Spinal cord (tissue), 9 donors: ENCODE measurements at regions not wholly inside any gene's neighbourhood (a gene's known extent, or its start where the extent isn't known, plus 50 kb on each side); places are given as distances from the start of the nearest gene placed in this dataset.
A peak's percentile ranks its signal among the peaks of the same experiment; 100 is the strongest.

Source experiments
- DNase-seq, 6 donors: peaks; one replicate each; pipeline versions ENCODE4 v3.0.0 to v3.0.0-alpha.2; 2013 to 2015; ENCODE audit warnings: low spot score in 6 of 6, low read depth in 4 of 6
- H3K27ac ChIP-seq: one replicate; pipeline ENCODE4 v1.5.1; 2013; ENCODE audit warnings: low read depth, low read length, control low read depth
- H3K27me3 ChIP-seq: one replicate; pipeline ENCODE4 v1.6.1; 2013; ENCODE audit warnings: low read length; ENCODE audit not compliant: control insufficient read depth, insufficient read depth
- H3K36me3 ChIP-seq: one replicate; pipeline ENCODE4 v1.6.1; 2013; ENCODE audit warnings: low read length; ENCODE audit not compliant: control insufficient read depth, insufficient read depth
- H3K4me1 ChIP-seq: one replicate; pipeline ENCODE4 v1.6.1; 2013; ENCODE audit warnings: low read length; ENCODE audit not compliant: control insufficient read depth, insufficient read depth
- H3K4me3 ChIP-seq: one replicate; pipeline ENCODE4 v1.5.1; 2013; ENCODE audit warnings: low read depth, low read length, control low read depth
- H3K9me3 ChIP-seq: one replicate; pipeline ENCODE4 v1.6.1; 2013; ENCODE audit warnings: low read length; ENCODE audit not compliant: control insufficient read depth, insufficient read depth
- WGBS: methylation state at CpG from one replicate; pipeline ENCODE4 v1.1.5; 2013; ENCODE audit warnings: missing lambda C conversion rate; ENCODE audit not compliant: insufficient coverage; 5-methylcytosine and 5-hydroxymethylcytosine counted together
- donor health status: healthy.

- no peaks in the 10 kb centered on the region for H3K4me1 ChIP-seq
- H3K36me3 ChIP-seq = no peaks in the 10 kb centered on the region
- no peak overlapping the region for H3K27ac ChIP-seq
- H3K9me3 ChIP-seq = no peaks in the 10 kb centered on the region
- 80% methylated on average over 1 of the region's 3 CpGs for WGBS
- no peaks in the 10 kb centered on the region for H3K27me3 ChIP-seq
- no peak overlapping the region for H3K4me3 ChIP-seq
- no peak for DNase-seq
These were observed 271.3 kb upstream of the FAT4 start for GRCh38 chr4:125043486-125043885.

GRCh38 chr4:125042041-125042440 lies 272.7 kb upstream of the FAT4 start:
- Histone ChIP-seq H3K4me1 (no peaks in the 10 kb centered on the region), H3K36me3 (no peaks in the 10 kb centered on the region), H3K4me3 (no peak overlapping the region), H3K9me3 (no peaks in the 10 kb centered on the region), H3K27ac (no peak overlapping the region), H3K27me3 (no peaks in the 10 kb centered on the region)
- DNase-seq = no peak
- WGBS = no CpG with 5 or more reads among the region's 3 CpGs

- Histone ChIP-seq H3K4me1 (no peaks in the 10 kb centered on the region), H3K27ac (no peak overlapping the region), H3K27me3 (no peaks in the 10 kb centered on the region), H3K36me3 (no peaks in the 10 kb centered on the region), H3K4me3 (no peak overlapping the region), H3K9me3 (no peaks in the 10 kb centered on the region)
- no CpG with 5 or more reads among the region's 3 CpGs for WGBS
- no peak for DNase-seq
These were observed 273.3 kb upstream of the FAT4 start for GRCh38 chr4:125041372-125041930.

GRCh38 chr4:125039550-125039949 lies 275.2 kb upstream of the FAT4 start:
- H3K4me3 ChIP-seq = no peak overlapping the region
- no peak for DNase-seq
- no peak overlapping the region for H3K27ac ChIP-seq
- WGBS = no CpG with 5 or more reads among the region's 5 CpGs
- H3K4me1 ChIP-seq = no peaks in the 10 kb centered on the region
- H3K36me3 ChIP-seq = no peaks in the 10 kb centered on the region
- no peaks in the 10 kb centered on the region for H3K27me3 ChIP-seq
- no peaks in the 10 kb centered on the region for H3K9me3 ChIP-seq

- H3K9me3 ChIP-seq = no peaks in the 10 kb centered on the region
- no peak overlapping the region for H3K27ac ChIP-seq
- no peaks in the 10 kb centered on the region for H3K27me3 ChIP-seq
- H3K4me3 ChIP-seq = no peak overlapping the region
- WGBS = 93% methylated on average over 4 of the region's 6 CpGs
- no peaks in the 10 kb centered on the region for H3K36me3 ChIP-seq
- DNase-seq = no peak
- H3K4me1 ChIP-seq = no peaks in the 10 kb centered on the region
These were observed 291.8 kb upstream of the FAT4 start for GRCh38 chr4:125022855-125023501.

- Histone ChIP-seq H3K27me3 (no peaks in the 10 kb centered on the region), H3K36me3 (no peaks in the 10 kb centered on the region), H3K9me3 (no peaks in the 10 kb centered on the region), H3K4me3 (no peak overlapping the region), H3K4me1 (no peaks in the 10 kb centered on the region), H3K27ac (no peak overlapping the region)
- no CpG with 5 or more reads among the region's 1 CpG for WGBS
- no peak for DNase-seq
These were observed 293.6 kb upstream of the FAT4 start for GRCh38 chr4:125021189-125021588.

- no peaks in the 10 kb centered on the region for H3K36me3 ChIP-seq
- H3K4me3 ChIP-seq = no peak overlapping the region
- no peaks in the 10 kb centered on the region for H3K27me3 ChIP-seq
- no peaks in the 10 kb centered on the region for H3K9me3 ChIP-seq
- no peaks in the 10 kb centered on the region for H3K4me1 ChIP-seq
- no peak for DNase-seq
- WGBS = 71% methylated on average over 1 of the region's 2 CpGs
- no peak overlapping the region for H3K27ac ChIP-seq
These were observed 294.4 kb upstream of the FAT4 start for GRCh38 chr4:125020089-125021034.

GRCh38 chr4:125016892-125017299 lies 297.9 kb upstream of the FAT4 start:
- Histone ChIP-seq H3K27me3 (no peaks in the 10 kb centered on the region), H3K4me3 (no peak overlapping the region), H3K9me3 (no peaks in the 10 kb centered on the region), H3K36me3 (no peaks in the 10 kb centered on the region), H3K27ac (no peak overlapping the region), H3K4me1 (no peaks in the 10 kb centered on the region)
- 81% methylated on average over 3 of the region's 5 CpGs for whole genome bisulfite sequencing
- DNase-seq = peak in 2 of 6 donors; percentile 27 to 37

GRCh38 chr4:125013891-125014290 lies 300.9 kb upstream of the FAT4 start:
- Histone ChIP-seq H3K27ac (no peak overlapping the region), H3K4me3 (no peak overlapping the region), H3K4me1 (no peaks in the 10 kb centered on the region), H3K27me3 (no peaks in the 10 kb centered on the region), H3K9me3 (no peaks in the 10 kb centered on the region), H3K36me3 (no peaks in the 10 kb centered on the region)
- 83% methylated on average over 1 of the region's 1 CpG for WGBS
- DNase-seq = no peak
